ENCODE measurements at regions not wholly inside any gene's neighbourhood (a gene's known extent, or its start where the extent isn't known, plus 50 kb on each side); places are given as distances from the start of the nearest gene placed in this dataset.
"Not testable (repeated sequence)": the region's sequence is repeated elsewhere in the genome, so short reads cannot be mapped to it uniquely, and the experiment has no call there.

- TF ChIP-seq, protein P1, sequence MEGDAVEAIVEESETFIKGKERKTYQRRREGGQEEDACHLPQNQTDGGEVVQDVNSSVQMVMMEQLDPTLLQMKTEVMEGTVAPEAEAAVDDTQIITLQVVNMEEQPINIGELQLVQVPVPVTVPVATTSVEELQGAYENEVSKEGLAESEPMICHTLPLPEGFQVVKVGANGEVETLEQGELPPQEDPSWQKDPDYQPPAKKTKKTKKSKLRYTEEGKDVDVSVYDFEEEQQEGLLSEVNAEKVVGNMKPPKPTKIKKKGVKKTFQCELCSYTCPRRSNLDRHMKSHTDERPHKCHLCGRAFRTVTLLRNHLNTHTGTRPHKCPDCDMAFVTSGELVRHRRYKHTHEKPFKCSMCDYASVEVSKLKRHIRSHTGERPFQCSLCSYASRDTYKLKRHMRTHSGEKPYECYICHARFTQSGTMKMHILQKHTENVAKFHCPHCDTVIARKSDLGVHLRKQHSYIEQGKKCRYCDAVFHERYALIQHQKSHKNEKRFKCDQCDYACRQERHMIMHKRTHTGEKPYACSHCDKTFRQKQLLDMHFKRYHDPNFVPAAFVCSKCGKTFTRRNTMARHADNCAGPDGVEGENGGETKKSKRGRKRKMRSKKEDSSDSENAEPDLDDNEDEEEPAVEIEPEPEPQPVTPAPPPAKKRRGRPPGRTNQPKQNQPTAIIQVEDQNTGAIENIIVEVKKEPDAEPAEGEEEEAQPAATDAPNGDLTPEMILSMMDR (IDR thresholded peaks at IDR 0.05), result no peak
- Histone ChIP-seq H3K27me3 (peaks cover 8% of the 10 kb centered on the region), H3K27ac (no peak overlapping the region), H3K36me3 (no peaks in the 10 kb centered on the region), H3K9me3 (no peaks in the 10 kb centered on the region), H3K4me1 (ENCODE audit: control insufficient read depth in 1 of 2, insufficient read depth in 1 of 2, low read depth in 1 of 2, low read length in 1 of 2) (no peaks in the 10 kb centered on the region), H3K4me3 (ENCODE audit: low read depth in 1 of 2, low read length in 1 of 2) (no peak overlapping the region)
Measured at GRCh38 chr15:77889009-77889806, 188.3 kb downstream of the TBC1D2B start.

- not testable (repeated sequence) for H3K9me3 ChIP-seq; H3K4me1 ChIP-seq (ENCODE audit: control insufficient read depth in 1 of 2, insufficient read depth in 1 of 2, low read depth in 1 of 2, low read length in 1 of 2); H3K4me3 ChIP-seq (ENCODE audit: low read depth in 1 of 2, low read length in 1 of 2); H3K27ac ChIP-seq; H3K27me3 ChIP-seq; H3K36me3 ChIP-seq
Measured at GRCh38 chr15:77887563-77888429, 189.7 kb downstream of the TBC1D2B start.

DNA sequence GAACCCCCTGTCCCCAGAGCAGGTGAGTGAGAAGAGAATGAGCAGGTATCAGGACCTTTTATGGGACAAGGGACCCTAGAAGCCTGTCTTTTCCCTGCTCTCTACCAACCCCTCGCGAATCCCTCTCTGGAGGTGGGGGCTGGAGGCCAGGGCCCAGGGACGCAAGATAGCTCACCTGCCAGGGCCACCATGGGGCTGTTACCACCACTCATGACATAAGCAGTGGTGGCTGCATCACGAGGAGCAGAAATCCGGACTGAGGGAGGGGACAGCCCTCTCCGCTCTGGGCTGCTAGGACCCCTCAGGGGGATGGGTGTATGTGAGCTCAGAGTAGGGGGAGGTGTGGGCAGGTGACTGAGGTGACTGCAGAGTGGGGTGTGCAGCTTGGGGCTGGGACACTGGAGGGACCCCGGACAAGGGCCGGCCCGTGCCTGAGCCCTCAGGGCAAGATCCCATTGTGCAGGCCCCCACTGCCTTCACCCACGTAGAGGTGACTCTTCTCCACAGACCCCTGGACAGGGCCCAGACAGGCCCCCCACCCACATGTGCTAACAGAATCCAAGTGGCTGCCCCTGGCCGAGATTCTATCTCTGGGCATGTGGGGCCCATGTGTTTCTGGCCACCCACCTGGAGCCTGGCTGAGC, 190.6 kb downstream of the TBC1D2B start:
- H3K4me1 ChIP-seq (ENCODE audit: control insufficient read depth in 1 of 2, insufficient read depth in 1 of 2, low read depth in 1 of 2, low read length in 1 of 2), result no peaks in the 10 kb centered on the region
- no peak overlapping the region for H3K27ac ChIP-seq
- TF ChIP-seq, protein P1 (IDR thresholded peaks at IDR 0.05), result no peak
- H3K36me3 ChIP-seq, result no peaks in the 10 kb centered on the region
- H3K27me3 ChIP-seq, result peaks cover 8% of the 10 kb centered on the region
- no peak overlapping the region for H3K4me3 ChIP-seq (ENCODE audit: low read depth in 1 of 2, low read length in 1 of 2)
- H3K9me3 ChIP-seq, result no peaks in the 10 kb centered on the region

DNA sequence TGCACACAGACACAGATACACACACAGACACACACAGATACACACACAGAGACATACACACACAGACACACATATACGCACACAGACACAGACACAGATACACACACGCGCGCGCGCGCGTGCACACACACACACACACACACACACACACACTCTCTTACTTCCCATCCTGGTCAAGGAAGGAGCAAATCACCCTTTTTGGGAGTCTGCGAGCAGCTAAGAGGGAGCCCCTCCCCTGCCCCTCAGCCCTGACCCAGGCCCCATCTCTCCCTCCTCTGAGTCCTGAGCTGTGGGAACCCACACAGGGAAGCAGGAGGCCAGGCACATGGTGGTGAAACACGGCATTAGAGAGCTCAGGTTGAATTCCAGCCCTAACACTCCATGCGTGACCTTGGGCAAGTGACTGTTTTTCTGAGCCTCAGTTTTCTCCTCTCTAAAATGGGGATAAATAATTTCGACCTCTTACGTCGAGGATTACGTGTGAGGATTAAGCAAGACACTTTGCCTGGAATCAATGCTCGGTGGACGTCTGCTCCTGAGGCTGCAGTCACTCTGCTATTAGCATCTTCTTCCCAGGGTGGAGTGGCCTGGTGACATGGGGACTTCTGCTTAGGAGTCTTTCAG, 191.5 kb downstream of the TBC1D2B start:
- H3K4me3 ChIP-seq (ENCODE audit: low read depth in 1 of 2, low read length in 1 of 2); H3K36me3 ChIP-seq; H3K9me3 ChIP-seq; H3K27ac ChIP-seq; H3K27me3 ChIP-seq; H3K4me1 ChIP-seq (ENCODE audit: control insufficient read depth in 1 of 2, insufficient read depth in 1 of 2, low read depth in 1 of 2, low read length in 1 of 2): not testable (repeated sequence)

- not testable (repeated sequence) for H3K4me3 ChIP-seq (ENCODE audit: low read depth in 1 of 2, low read length in 1 of 2); H3K27ac ChIP-seq; H3K27me3 ChIP-seq; H3K9me3 ChIP-seq; H3K4me1 ChIP-seq (ENCODE audit: control insufficient read depth in 1 of 2, insufficient read depth in 1 of 2, low read depth in 1 of 2, low read length in 1 of 2); H3K36me3 ChIP-seq
Measured at GRCh38 chr15:77883012-77883411, 194.5 kb downstream of the TBC1D2B start.

DNA sequence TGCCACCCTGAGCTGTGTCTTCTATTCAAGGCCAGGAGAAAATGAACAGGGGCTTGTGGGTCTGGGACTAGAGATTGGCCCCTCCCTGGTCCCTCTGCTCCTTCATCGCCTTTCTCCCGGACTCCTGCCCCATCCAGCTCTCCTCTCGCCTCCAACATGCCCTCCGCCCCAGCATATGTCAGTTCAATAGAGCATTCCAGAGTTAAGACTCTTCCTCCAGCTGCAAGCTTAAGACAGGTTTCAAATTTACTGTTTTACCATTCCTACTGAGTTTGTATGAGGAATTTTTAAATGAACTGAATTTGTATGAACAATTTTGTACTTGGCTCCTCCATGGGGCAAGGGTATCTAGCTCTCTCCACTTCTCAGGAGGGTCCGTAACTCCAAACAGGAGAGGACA, 195.6 kb downstream of the TBC1D2B start:
- Histone ChIP-seq H3K9me3 (no peaks in the 10 kb centered on the region), H3K27me3 (no peaks in the 10 kb centered on the region), H3K4me1 (ENCODE audit: control insufficient read depth in 1 of 2, insufficient read depth in 1 of 2, low read depth in 1 of 2, low read length in 1 of 2) (no peaks in the 10 kb centered on the region), H3K36me3 (no peaks in the 10 kb centered on the region), H3K4me3 (ENCODE audit: low read depth in 1 of 2, low read length in 1 of 2) (no peak overlapping the region), H3K27ac (no peak overlapping the region)
- TF ChIP-seq, protein P1 (IDR thresholded peaks at IDR 0.05), result no peak

DNA sequence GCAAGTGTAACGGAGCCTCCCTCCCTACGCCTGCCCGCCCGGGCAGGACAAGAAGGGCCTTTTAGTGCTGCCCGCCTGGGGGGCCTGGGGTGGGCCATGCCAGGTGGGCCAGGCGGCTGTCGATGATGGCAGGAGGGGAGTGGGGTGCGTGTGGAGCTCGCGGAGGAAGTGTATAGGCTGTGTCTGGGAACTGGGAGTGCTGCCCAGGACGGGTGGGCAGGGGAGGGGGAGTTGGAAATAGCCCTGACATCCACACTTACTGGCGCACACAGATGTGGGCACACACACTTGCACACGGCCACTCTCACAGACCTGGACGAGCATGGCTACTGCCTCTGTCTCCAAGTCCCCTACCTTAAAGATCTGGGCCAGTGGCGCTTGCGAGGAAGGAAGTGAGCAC, 196.0 kb downstream of the TBC1D2B start:
- H3K27ac ChIP-seq; H3K4me1 ChIP-seq (ENCODE audit: control insufficient read depth in 1 of 2, insufficient read depth in 1 of 2, low read depth in 1 of 2, low read length in 1 of 2); H3K27me3 ChIP-seq; H3K9me3 ChIP-seq; H3K36me3 ChIP-seq; H3K4me3 ChIP-seq (ENCODE audit: low read depth in 1 of 2, low read length in 1 of 2): not testable (repeated sequence)

DNA sequence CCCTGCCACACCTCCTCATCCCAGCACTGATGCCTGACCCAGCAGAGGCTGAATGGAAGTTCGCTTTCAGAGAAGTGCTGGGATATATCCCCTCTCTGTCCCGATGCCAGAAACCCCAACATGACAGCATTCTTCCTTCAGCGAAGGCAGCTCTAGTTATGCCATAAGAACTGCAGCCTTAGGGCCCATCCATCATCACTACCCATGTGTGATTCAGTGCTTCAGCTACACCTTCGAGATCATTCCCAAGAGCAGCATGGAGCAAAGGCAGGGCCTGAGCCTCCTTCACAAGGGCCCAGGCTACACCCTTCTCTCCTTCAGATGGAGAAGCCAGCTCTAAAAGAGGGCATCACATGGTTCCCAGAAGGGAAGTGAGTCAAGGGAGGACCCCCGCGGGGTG, 198.0 kb downstream of the TBC1D2B start:
- H3K27me3 ChIP-seq; H3K27ac ChIP-seq; H3K4me1 ChIP-seq (ENCODE audit: control insufficient read depth in 1 of 2, insufficient read depth in 1 of 2, low read depth in 1 of 2, low read length in 1 of 2); H3K9me3 ChIP-seq; H3K36me3 ChIP-seq; H3K4me3 ChIP-seq (ENCODE audit: low read depth in 1 of 2, low read length in 1 of 2): not testable (repeated sequence)

All from neutrophil (primary cell).